ENCODE measurements at regions not wholly inside any gene's neighbourhood (a gene's known extent, or its start where the extent isn't known, plus 50 kb on each side); places are given as distances from the start of the nearest gene placed in this dataset.
"Not testable (repeated sequence)": the region's sequence is repeated elsewhere in the genome, so short reads cannot be mapped to it uniquely, and the experiment has no call there.

- no peak for DNase-seq (ENCODE audit: low read depth in 2 of 3, low spot score in 2 of 3)
These were observed 116.2 kb downstream of the RND3 start for GRCh38 chr2:150371044-150371818.

DNA sequence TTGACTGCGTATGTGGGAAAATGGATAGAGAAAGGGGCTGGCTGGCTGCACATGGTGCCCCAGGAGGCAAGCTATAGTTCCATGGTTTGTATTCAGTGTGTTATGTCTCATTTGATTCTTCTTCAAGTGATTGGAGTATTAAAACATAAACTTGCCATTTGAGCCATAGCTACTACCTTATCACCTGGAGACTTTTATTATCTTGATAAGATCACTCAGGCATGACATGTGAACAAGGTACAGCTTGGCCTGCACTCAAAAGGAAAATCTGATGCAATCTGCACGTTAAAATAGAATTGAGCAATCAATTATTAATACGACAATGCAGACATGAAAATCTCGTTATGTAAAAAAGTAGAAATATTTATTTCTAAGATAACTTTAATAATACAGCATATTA lies 116.9 kb downstream of the RND3 start:
- no peak for DNase-seq (ENCODE audit: low read depth in 2 of 3, low spot score in 2 of 3)

GRCh38 chr2:150369862-150370261 lies 117.6 kb downstream of the RND3 start:
- DNase-seq (ENCODE audit: low read depth in 2 of 3, low spot score in 2 of 3), result no peak

GRCh38 chr2:150358468-150358807 lies 129.0 kb downstream of the RND3 start:
- no peak for DNase-seq (ENCODE audit: low read depth in 2 of 3, low spot score in 2 of 3)

GRCh38 chr2:150357770-150358467 lies 129.5 kb downstream of the RND3 start:
- no peak for DNase-seq (ENCODE audit: low read depth in 2 of 3, low spot score in 2 of 3)

- no peak for DNase-seq (ENCODE audit: low read depth in 2 of 3, low spot score in 2 of 3)
These were observed 132.0 kb downstream of the RND3 start for GRCh38 chr2:150355440-150355839.

- no peak for DNase-seq (ENCODE audit: low read depth in 2 of 3, low spot score in 2 of 3)
These were observed 134.1 kb downstream of the RND3 start for GRCh38 chr2:150353376-150353775.

GRCh38 chr2:150351922-150352321 lies 135.5 kb downstream of the RND3 start:
- DNase-seq (ENCODE audit: low read depth in 2 of 3, low spot score in 2 of 3), result no peak

DNA sequence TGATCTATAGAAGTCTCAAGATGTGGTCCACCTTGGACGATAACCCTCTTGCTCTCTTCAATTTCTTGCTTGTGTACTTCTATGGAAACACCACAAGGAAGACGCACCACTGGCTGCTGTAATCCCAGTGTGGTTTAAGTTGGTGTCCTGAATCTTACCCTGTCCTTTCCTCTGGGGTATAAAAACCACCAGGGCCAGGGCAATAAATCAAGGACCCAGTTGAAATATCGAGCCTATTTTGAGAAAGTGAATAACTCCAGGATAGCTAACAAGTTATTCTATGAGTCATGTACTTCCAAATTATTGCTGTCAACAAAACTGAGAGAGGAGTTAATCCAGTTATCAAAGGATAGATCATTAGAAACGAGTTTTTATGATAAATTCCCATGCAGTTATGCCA lies 137.0 kb downstream of the RND3 start:
- no peak for DNase-seq (ENCODE audit: low read depth in 2 of 3, low spot score in 2 of 3)

GRCh38 chr2:150346806-150347205 lies 140.7 kb downstream of the RND3 start:
- DNase-seq (ENCODE audit: low read depth in 2 of 3, low spot score in 2 of 3), result no peak

DNA sequence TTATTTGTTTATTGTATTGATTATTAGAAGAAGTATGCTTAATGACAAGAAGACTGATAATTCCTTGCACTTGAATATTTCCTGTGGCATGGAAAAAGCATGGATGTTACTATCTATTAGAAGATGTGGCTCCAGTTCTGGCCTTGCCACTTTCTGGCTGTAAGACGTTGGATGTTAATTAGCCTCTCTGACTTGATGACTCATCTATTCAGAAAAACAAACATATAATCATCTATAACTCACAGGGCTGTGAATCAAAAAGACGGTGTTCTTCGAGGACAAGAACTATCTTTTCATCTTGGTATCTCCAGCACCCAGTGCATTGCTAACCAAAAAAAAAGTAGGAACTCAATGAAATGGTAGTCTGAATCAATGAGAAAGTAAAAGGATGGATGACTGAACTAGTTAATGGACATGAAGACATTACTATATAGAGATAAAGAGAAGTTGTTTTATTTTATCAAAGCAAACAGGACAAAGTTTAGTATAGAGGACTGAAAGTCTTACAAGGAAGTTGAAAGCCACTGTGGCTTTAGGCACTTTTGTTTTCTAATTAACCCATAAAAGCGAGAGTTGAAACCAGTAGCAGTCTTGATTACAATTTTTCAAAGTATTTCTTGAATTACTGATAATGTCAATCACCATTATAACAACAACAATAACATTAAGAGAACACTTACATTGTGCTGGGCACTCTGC lies 145.3 kb downstream of the RND3 start:
- DNase-seq (ENCODE audit: low read depth in 2 of 3, low spot score in 2 of 3), result no peak

DNA sequence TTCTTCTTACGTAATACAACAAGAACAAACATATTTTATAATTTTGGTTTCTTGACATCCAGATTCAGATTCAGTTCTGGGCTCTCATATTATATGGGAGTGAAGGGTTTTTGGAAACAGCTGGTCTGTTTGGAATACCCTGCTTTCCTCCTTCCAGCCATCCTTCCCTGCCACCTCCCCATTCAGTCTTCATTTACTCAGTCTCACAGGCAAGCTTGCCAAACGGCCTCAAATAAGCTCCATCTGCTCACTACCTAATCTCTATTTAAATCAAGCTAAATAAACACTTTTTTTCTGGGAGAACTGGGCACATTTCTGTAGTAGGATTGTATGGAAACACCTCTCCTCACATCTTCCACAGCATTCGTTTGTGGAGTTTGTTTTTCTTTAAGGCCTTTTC lies 147.5 kb downstream of the RND3 start:
- no peak for DNase-seq (ENCODE audit: low read depth in 2 of 3, low spot score in 2 of 3)

DNA sequence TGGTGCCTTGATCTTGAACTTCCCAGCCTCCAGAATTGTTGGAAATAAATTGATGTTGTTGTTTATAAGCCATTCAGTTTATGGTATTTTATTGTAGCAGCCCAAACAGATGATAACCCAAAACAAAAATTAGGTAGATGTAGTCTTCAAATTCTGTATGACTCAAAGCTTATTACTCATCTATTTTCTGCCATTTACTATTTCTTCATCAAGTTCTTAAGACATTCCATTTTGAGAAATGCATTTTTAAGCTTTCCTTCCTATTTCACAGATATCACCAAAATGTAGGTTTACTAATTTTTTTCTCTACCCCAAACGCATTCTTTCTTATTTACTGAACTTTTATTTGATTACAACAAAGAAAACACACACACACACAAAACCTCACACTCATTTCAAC lies 148.2 kb downstream of the RND3 start:
- DNase-seq (ENCODE audit: low read depth in 2 of 3, low spot score in 2 of 3), result no peak

DNA sequence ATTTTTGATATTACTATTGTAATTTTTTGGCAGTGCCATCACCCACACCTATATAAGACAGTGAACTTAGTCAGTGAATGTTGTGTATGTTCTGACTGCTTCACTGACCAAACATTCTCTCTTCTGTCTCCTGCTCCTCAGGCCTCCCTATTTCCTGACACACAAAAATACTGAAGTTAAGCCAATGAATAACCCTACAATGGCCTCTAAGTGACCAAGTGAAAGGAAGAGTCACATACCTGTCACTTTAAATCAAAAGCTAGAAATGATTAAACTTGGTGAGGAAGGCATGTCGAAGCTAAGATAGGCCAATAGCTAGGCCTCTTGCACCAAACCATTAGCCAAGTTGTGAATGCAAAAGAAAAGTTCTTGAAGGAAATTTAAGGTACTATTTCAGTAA lies 151.9 kb downstream of the RND3 start:
- no peak for DNase-seq (ENCODE audit: low read depth in 2 of 3, low spot score in 2 of 3)

DNA sequence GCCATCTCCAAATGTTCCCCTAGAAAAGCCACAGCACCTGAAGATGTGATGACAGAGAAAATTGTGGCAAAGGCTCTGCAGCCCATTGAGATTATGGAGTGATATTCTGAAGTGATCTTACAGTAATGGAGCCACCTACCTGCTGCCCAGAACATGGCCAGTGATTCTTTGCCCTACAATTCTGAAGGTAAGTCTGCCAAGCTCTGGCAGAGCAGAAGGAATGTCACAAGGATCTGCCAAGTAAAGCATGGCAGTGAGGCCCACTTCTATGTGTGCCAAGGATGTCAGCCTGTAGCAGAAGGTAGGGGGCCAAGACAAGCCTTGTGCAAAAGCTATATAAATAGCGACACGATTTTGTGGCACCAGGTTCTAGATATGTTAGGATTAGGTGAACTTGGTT lies 155.1 kb downstream of the RND3 start:
- DNase-seq (ENCODE audit: low read depth in 2 of 3, low spot score in 2 of 3), result no peak

DNA sequence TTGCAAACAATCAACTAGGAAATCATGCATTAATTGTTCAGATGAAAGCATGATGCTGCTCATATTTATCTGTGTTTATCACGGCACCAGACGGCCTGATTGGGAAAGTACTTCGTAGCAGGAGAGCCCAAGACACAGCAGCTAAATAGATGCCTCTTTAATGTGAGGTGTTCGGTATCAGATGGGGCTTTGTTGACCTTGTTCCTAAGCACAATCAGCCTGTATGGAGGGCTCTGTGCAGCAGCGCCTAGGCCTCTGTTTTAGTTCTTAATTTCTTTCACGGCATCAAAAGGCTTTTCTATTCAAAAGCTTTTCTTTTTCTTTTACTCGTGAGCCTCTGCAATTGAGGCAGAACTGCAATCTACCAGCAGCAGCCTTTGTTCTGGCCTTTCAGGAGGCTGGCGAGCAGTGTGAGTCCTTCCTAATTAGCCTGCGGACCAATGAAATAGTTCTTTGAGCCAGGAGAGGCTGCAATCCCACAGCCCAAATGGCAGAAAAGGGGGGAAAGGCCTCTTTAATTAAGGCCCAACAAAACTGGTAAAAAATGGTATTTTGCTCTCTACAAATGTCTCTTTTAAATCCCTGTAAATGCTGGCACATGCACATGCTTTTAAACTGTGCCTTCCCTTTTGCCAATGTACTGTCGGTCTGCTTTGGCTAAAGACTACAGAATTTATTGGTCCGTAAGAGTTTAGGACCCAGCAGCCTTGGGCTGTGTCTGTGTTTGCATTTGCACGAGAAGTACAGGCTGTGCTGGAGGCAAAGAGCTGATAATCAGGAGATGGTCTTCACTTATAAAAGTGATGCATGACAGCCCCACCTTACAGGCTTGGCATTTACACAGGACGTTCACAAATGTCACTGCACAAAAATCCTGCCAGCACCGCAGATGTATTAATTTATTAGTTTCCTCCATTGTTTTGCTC lies 159.6 kb downstream of the RND3 start:
- no peak for DNase-seq (ENCODE audit: low read depth in 2 of 3, low spot score in 2 of 3)

- no peak for DNase-seq (ENCODE audit: low read depth in 2 of 3, low spot score in 2 of 3)
These were observed 161.7 kb downstream of the RND3 start for GRCh38 chr2:150325656-150326314.

GRCh38 chr2:150323071-150323470 lies 164.4 kb downstream of the RND3 start:
- DNase-seq (ENCODE audit: low read depth in 2 of 3, low spot score in 2 of 3), result not testable (repeated sequence)

DNA sequence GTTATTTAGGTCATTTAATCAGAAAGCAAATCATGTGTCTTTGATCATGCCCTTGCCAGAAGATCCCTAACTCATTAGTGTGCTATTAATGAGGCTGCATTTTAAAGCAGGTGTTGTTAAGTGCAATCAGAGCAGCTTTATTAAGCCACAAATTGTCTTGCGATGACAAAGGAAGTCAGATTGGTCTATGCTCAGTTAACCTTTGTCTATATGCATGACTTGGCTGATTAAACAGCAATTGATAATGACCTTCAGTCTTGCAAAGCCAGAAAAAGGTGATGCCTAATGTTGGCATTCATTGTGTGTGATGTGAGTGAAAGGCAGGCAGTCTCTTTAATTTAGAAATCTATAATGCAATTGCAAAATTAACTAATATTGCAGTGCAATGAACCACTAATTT lies 166.9 kb downstream of the RND3 start:
- DNase-seq (ENCODE audit: low read depth in 2 of 3, low spot score in 2 of 3), result no peak

Data from hematopoietic multipotent progenitor cell (in vitro differentiated cells).